ENCODE measurements at regions not wholly inside any gene's neighbourhood (a gene's known extent, or its start where the extent isn't known, plus 50 kb on each side); places are given as distances from the start of the nearest gene placed in this dataset.
"Not testable (repeated sequence)": the region's sequence is repeated elsewhere in the genome, so short reads cannot be mapped to it uniquely, and the experiment has no call there.

DNA sequence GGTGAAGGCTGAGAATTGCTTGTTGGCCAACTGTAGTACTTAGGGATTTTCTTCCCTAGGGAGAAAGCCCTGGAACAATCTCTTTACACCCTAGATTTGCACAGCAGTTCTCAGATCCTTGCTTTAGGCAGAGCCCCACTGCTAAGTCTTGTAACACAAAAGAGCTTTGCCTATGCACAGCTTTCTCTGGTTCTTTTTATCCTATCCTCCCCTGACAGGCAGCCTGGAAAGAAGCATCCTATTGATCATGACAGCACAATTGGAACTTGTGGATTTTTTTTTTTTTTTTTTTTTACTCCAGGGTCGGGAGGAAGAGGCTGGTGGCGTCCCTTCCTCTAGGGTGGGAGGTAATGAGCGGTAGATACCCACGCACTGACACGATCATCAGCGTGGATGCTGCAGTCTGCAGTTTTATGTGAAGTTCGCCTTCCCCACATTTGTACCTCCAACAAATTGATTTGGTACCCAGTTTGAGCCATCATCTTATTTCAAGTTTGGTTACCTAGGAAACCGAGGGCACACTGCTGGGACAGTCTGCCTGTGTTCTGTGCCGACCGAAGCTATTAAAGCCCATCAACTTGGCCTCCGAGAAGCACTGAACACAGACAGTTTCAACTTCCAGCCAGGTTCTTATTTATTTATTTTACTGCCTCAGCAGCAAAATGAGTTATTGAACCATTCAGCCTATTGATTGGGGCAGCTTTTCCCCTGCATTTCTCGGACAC is 110.1 kb downstream of the NRN1 start:
- DNase-seq = no peak

DNA sequence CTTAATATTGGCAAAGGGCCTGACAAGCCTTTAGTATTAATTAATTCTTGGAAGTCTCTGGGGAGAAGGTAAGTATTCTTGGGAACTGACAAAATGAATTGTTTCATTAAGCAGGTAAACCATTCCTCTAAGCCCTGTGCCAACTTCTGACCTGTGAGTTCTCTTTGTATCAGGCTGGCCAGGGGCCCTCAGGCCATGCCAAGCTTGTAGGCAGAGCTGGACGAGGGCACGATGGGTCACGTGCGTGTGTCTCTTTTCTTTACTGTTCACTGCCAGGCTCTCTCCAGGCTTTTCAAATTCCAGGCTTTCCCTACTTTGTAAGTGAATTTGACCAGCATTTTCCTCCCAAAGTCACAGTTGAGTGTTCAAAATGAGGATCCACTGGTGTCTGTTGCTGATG is 112.4 kb downstream of the NRN1 start:
- no peak for DNase-seq

DNA sequence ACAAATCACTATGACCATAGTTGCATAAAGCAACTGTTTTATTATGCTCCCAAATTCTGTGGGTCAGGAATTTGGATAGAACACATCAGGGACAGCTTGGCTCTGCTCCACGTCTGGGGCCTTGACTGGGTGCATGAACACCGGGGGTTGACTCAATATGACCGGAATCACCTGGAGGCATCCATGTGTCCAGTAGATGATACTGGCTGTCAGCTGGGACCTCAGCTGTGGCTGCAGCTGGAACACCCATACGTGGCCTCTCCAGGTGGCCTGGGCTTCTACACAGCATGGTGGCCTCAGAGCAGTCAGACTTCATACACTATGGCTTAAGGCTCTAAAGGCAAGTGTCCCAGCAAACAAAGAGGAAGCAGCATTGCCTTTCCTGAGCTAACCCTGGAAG is 113.4 kb downstream of the NRN1 start:
- no peak for DNase-seq

DNA sequence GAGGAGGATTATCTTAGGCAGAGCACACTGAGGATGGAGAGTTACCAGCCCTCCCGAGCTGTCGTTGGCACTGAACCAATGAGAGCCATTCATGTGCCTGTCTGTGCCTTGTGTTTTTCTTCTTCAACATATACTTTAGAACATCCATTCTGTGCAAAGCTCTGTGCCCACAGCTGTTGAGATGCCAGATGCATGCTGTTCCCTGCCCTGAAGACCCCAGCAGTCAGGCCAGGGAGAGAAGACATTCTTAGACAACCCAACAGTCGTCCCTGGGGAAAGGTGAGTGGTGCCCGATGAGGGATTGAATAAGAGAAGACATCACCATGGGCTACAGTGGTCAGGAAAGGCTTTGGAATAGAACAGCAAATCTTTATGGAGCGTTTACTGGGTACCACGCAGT is 114.1 kb downstream of the NRN1 start:
- no peak for DNase-seq

DNA sequence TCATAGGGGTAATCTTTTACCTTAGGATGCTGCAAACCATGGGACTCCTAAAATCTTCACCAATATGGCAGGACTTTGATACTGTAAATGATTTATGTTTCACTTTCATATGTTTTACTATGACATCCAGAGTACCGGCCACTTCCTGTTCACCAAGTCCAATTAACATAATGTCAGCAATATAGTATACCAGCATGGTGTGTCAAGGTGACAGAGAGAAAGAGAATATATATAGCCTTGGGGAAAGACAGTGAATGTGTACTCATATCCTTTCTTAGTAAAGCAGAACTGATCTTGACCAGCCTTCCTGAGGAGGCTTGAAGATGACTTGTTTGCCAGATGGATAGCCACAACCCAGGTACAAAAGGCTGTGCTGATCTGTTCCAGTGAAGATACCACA is 127.9 kb downstream of the NRN1 start:
- no peak for DNase-seq

DNA sequence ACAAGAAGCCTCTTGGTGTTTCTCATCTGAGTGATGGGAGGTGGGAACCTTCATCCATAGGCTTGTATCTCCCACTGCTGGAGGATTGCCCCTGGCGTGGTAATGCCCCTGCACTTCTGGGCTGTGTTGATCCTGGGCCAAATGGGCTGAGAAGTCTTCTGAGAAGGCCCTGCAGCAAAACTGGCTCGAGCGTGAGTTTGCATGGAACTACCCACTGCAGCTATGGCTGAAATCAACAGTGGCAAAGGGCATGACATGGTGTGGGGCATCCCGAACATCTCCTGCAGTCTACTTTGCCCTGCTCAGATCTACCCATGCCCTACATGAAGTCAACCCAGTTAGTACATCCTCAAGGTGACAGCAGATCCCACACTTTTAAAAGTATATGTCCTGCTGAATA is 130.6 kb downstream of the NRN1 start:
- DNase-seq = no peak

DNA sequence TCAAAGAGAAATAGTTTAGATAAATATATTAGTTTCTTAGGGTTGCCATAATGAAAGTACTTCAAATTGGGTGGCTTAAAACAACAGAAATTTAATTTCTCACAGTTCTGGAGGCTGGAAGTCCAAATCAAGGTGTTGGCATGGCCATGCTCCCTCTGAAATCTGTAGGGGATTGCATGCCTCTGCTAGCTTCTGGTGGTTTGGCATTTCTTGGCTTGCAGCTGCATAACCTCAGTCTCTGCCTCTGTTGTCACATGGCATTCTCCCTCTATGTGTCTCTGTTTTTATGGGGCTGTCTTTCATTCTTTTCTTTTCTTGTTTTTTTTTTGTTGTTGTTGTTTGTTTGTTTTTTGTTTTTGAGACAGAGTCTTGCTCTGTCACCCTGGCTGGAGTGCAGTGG is 132.7 kb downstream of the NRN1 start:
- DNase-seq = not testable (repeated sequence)

DNA sequence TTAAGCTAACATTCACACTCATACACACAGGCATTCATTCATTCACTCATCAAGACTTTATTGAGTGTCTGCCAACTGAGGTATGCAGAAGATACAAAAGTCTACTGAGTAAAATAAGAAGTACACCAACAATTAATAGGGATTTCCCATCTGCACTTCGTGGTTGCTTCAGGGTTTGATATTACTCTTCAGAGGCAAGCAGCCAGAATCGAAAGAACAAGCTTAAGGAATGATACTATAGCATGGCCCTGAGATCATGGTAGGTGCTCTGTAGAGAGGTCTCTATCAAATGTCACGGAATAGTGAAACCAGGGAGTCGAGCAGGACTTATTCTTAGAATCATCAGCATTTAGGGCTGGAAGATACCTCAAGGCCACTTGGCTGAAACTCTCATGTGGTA is 135.4 kb downstream of the NRN1 start:
- DNase-seq = no peak

DNA sequence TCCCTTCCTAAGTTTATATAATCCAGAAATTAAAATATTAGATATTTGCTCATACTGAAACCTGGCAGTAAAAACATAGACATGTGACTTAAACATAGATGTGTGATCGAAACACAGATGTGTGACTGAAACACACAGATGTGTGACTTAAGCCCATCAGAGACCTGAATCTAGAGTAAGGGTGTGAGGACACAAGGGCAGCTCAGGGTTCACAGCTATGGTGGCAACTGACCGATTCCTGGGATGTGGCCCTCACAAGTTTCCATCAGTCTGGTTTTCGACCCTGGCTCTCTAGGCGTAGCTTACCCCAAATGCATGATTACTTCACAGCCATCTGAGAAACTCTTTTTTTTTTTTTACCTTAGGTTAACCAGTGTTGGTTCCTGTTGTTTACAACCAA is 137.0 kb downstream of the NRN1 start:
- no peak for DNase-seq

DNA sequence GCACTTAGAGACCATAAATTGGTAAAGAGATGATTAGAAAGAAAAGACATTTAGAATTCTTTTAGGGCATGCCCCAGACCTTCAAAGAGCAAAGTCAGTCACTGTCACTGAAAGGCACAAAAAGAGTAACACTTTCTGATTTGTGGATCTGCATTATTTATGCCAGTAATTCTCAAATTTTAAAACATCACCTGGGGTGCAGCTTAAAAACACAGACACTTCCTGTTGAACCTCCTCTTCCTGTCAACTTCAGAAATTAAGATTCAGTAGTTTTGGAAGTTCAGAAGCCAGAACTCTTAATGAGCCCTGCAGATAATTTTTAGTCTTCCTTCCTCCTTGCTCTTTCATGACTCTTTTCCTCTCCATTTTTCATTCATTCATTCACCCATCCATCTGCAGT is 137.5 kb downstream of the NRN1 start:
- DNase-seq = no peak

DNA sequence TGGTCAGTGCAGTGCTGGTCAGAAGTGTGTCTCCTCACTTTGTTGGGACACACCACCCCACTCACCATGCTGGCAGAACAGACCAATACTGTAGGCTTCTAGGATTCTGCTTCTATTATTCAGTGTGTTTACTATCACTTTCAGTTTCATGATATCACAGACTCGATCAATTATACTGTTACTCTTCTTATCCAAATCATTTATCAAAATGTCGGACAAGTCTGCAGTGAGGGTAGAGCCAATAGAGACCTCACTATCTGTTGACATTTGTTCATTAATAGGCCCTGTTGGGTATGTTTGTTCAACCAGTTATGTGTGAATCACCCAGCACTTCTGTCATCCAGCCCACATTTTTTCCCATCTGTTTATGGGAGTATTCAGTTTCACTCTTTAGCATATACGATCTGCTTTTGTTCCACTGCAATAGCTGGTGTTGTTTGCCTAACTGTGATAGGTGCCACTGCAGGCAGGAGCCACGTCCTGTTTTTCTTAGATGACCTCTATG is 140.1 kb downstream of the NRN1 start:
- DNase-seq = no peak

DNA sequence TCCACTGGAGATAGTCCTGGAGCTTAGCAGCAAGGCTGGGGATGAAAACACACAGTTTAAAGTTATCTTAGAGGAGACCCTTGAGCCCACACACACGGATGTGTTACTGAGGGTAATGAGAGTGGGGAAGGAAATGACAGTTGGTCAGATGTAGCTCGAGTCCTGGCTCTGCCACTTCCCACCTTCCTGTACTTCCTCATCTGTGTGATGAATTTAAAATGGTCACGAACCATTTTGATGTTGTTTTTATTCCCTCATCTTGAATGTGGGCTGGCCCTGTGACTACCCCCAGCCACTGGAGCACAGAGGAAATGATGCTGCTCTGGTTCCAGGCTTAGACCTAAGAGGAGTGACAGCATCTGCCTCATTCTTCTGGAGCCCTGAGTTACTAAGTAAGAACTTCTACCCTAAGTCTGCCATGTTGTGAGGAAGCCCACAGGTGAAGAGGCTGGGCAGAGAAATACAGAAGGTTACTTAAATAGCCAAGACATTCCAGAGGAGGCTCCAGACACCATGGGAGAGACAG is 141.2 kb downstream of the NRN1 start:
- DNase-seq = no peak

DNA sequence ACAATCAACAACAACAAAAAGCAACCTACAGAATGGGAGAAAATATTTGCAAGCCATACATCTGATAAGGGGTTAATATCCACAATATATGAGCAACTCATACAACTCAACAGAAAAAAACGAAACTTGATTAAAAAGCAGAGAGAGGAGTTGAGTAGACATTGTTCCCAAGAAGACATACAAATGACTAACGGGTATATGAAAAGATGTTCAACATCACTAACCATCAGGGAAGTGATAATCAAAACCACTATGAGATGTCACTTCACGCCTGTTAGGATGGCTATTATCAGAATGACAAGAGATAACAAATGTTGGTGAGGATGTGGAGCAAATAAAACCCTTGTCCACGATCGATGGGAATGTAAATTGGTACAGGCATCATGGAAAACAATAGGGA is 145.9 kb downstream of the NRN1 start:
- no peak for DNase-seq

DNA sequence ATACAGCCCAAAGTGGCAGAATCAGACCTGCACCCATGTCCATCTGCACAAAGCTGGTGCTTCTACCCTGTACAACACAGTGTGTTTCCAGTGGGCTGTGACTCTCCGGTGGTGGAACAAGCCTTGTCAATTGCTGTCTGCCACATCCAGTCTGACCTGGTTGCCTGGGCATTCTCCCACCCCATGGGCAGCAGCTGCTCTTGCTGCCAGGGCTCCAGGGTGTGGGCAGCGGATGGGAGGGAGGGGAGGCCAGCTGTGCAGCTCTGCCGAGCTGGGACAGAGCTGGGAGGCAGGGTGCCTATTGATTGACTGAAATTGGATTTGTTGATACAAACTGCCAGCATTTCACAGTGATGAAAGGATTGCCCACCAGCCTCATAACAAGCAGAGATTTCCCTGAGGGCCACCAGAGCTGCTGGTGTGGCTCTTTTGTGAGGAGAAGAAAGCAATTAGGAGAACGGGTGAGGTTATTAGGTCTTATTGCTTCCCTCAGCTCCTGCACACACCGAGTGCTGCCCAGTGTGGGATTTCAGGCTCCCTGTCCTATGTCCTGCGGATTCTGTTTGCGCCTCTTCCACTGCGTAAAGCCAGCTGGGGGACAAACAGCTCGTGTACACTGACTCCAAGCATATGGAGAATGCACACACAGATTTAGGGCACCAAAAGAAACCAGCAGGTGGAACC is 150.8 kb downstream of the NRN1 start:
- DNase-seq = no peak

DNA sequence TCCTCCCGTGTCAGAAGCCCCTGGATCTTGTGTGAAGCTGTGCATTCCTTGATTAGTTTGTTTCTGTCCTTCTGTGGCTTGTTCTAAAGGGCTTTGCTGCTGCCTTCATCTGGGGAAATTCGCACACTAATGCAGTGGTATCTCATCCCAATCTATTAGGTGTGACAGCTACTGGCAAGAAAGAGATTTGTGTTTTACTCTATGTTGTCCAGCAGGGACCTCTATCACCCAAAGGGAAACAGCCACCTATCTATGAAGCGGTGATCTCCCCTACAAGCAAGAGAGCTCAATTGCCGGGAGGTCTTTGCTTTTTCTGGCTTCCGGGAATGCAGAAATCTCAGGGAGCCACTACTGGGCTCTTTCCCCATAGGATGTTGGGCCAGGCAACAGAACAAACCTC is 151.8 kb downstream of the NRN1 start:
- DNase-seq = no peak

DNA sequence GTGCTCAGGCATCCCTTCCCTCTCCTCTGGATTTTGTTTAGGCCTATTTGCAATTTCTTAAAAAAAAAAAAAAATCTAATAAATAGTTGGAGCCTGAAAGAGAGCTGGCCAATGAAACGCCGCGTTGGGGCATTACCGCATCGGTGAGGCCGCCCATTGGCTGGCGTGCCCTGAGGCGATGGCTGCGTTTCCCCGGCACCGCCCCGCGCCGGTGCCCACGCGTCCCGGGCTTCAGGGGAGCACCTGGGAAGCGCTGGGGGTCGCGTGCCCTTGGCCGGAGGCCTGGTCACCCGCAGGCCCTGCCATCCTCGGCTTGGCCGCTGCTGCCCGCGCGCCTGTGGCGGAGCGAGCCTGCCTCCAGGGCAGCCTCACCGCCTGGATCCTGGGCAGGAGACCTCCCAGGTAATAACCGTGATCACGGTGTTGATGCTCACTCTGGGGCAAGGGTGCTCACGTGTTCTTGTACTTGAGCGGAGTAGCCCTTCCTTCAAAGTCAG is 155.4 kb downstream of the NRN1 start:
- peak; percentile 21 for DNase-seq

DNA sequence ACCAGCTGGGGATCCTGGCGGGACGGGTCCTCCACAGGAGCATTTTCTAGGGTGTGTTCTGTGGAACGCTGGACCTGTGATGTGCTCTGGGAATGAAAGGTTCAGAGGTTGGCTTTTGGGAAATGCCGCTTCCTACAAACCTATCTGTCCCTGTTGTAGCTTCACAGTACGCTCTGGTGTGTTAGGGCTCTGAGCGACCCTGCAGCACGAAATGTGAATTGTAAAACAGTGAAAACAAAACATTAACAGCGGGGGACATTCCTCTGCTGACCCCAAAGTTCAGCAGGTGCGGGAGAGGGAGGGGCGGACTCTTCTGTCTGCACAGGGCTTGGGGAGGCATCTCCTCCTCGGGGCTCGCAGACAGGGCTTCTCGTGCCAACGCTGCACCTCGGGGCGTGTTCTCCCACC is 155.9 kb downstream of the NRN1 start:
- DNase-seq = no peak

DNA sequence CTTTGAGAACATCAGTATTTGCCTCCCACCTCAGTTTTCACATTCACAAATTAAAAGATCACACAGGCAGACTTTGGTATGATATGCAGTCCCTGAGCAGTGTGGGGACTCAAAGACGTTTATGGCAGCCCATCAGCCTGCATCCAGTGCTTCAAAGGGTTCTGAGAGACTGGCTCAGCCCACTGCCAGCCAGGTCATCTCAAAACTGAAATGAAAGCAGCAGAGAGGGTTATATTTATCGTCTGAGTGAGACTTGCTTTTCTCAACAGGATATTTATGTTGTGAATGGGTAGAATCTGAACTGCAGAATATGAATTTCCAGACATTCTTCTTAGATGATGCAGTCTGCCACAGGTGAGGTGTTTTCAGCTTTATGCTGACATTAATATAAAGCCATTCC is 159.8 kb downstream of the NRN1 start:
- DNase-seq = no peak

DNA sequence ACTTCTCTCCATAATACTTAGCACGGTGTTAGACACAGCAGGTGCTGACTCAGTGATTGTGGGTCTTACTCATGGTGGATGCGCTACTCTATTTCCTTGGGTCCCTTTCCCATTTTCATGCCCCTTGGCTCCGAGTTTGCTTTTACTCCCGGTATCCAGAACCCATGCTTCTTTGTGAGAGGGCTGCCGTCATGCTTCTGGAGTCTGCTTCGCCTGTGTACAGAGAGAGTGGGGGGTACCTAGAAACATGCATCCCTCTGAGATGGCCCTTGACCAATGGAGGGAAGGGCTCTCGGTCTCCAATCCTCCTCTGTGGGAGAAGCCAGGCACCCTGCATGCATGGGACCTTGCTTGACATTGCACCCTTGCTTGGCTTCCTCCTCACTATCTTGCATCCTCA is 160.4 kb downstream of the NRN1 start:
- no peak for DNase-seq

DNA sequence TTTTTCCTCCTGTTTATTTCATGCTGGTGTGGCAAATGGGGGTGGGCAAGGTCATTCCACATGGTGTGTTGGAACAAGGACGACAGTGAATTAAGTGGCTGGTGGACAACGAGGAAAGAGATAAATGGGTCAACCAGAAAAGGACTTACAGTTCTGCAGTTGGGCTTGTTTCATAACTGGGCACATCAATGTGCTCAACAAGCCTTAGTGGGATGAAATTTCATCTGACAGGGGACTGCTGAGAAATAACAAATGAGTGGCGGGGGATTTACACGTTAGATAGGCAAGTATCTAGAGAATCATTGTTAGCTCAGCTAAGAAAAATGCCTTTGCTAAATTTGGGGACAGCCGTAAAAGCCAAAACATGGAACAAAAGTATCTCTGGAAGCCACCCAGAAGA is 163.6 kb downstream of the NRN1 start:
- DNase-seq = no peak

DNA sequence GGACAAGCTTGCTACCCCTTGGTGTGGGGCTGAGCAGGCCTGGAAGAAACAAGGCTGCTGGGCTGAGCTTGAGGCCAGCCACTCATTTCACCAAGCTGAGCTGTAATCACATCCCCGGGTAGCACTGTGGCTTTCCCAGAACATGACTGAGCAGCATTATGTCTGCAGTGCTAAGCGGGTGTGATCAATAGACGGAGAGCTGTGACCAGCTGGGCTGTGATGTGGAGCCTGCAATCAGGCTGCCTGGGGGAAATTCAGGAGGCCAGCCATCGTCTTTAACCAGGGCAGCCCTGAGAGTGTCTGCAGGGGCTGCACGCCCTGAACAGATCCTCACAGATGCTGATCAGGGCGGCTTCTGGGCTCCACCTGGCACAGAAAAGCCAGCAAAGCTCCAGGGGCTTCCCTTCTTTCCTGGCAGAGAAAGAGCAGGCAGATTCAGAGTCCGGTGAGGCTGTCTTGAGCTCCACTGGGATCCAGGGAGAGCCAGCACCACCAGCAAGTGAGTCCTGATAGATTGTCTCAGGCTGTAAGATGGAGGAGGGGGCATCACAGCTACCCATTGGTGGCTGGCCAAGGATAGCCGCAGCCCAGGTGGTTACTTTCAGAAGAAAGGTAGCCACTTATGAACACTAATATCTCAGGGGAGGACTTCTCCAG is 165.9 kb downstream of the NRN1 start:
- no peak for DNase-seq

DNA sequence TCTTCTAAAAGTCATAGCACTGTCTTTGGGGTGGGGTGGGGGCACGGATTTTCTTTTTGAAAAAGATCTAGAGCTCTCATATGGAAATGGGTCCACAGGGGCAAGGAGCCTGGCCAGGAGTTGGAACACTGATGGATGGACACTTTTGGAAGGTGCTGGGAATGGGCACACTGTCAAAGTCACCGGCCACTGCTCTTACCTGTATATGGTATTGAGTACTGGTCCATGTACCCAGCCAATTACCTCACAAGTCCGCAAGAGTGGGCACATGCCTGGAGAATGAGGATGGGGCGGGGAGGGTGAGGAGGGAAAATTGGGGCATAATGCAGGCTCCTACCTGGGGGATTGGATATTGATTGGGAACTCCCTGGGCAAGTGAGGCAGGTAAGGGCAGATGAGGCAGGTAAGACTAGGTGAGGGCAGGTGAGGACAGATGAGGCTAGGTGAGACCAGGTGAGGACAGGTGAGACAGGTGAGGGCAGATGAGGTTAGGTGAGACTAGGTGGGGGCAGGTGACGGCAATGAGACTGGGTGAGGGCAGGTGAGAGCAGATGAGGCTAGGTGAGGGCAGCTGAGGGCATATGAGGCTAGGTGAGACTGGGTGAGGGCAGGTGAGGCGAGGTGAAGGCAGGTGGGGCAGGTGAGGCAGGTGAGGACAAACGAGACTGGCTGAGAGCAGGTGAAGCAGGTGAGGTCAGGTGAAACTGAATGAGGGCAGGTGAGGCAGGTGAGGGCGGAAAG is 167.9 kb downstream of the NRN1 start:
- no peak for DNase-seq

DNA sequence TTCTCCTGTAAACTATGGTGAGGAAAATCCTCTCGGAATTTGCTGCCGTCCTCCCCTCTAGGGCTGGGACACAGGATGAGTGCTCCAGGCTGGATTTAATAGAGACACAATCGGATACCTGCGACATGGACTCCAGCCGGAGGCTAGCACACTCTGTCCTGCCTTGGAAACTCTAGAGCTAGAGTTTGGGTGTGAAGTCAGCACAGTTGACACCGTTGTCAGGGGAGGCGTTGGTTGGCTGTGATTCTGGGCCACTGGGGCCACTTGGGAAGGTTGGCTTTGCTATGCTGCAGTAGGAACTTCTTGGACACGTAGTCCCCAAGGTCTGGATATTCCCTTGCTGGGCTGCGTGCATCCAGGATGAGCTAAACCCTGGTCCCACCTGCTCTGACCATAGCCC is 169.4 kb downstream of the NRN1 start:
- DNase-seq = no peak

Data from DMS79 treated with DMSO at 0.1 percent for 48 hours (cell line).